ENCODE measurements at regions not wholly inside any gene's neighbourhood (a gene's known extent, or its start where the extent isn't known, plus 50 kb on each side); places are given as distances from the start of the nearest gene placed in this dataset.

GRCh38 chr3:178277605-178278004 is 258.6 kb upstream of the KCNMB2 start:
- TF ChIP-seq POLR2A (IDR thresholded peaks at IDR 0.05), result no peak
- no peak for TF ChIP-seq CTCF (IDR thresholded peaks at IDR 0.05)
- H3K4me1 ChIP-seq, result no peaks in the 10 kb centered on the region
- no peaks in the 10 kb centered on the region for H3K27me3 ChIP-seq
- WGBS, 2 donors, result 96 to 98% methylated on average over 2 of the region's 2 CpGs
- no peaks in the 10 kb centered on the region for H3K36me3 ChIP-seq
- no peak overlapping the region for H3K27ac ChIP-seq
- intact Hi-C loops (cut with DNase I), result no loop called here
- DNase-seq, result no peak
- H3K9me3 ChIP-seq, result no peaks in the 10 kb centered on the region
- no peak overlapping the region for H3K4me3 ChIP-seq (replicated peaks in 1 of 3)

GRCh38 chr3:178283561-178283960 is 252.7 kb upstream of the KCNMB2 start:
- DNase-seq, result no peak
- Histone ChIP-seq H3K27ac (no peak overlapping the region), H3K4me1 (no peaks in the 10 kb centered on the region), H3K27me3 (no peaks in the 10 kb centered on the region), H3K36me3 (no peaks in the 10 kb centered on the region), H3K9me3 (no peaks in the 10 kb centered on the region), H3K4me3 (replicated peaks in 1 of 3) (no peak overlapping the region)
- TF ChIP-seq POLR2A (IDR thresholded peaks at IDR 0.05), result no peak
- no peak for TF ChIP-seq CTCF (IDR thresholded peaks at IDR 0.05)
- WGBS, 2 donors, result 92 to 98% methylated on average over 1 of the region's 1 CpG
- intact Hi-C loops (cut with DNase I), result no loop called here

- no peak for DNase-seq
- TF ChIP-seq POLR2A (IDR thresholded peaks at IDR 0.05) (no peak), CTCF (IDR thresholded peaks at IDR 0.05) (no peak)
- H3K36me3 ChIP-seq, result no peaks in the 10 kb centered on the region
- no peak overlapping the region for H3K4me3 ChIP-seq (replicated peaks in 1 of 3)
- no peaks in the 10 kb centered on the region for H3K9me3 ChIP-seq
- no peak overlapping the region for H3K27ac ChIP-seq
- intact Hi-C loops (cut with DNase I), result no loop called here
- no peaks in the 10 kb centered on the region for H3K4me1 ChIP-seq
- WGBS, 2 donors, result 80 to 94% methylated on average over 1 of the region's 1 CpG
- H3K27me3 ChIP-seq, result no peaks in the 10 kb centered on the region
These were observed 252.1 kb upstream of the KCNMB2 start for GRCh38 chr3:178284181-178284580.

- TF ChIP-seq CTCF (IDR thresholded peaks at IDR 0.05), result no peak
- no peak for TF ChIP-seq POLR2A (IDR thresholded peaks at IDR 0.05)
- Histone ChIP-seq H3K27me3 (no peaks in the 10 kb centered on the region), H3K36me3 (no peaks in the 10 kb centered on the region), H3K4me3 (replicated peaks in 1 of 3) (no peak overlapping the region), H3K4me1 (no peaks in the 10 kb centered on the region), H3K9me3 (no peaks in the 10 kb centered on the region), H3K27ac (no peak overlapping the region)
- intact Hi-C loops (cut with DNase I), result no loop called here
- DNase-seq, result no peak
- 88 to 92% methylated on average over 5 of the region's 5 CpGs for WGBS, 2 donors
These were observed 248.2 kb upstream of the KCNMB2 start for GRCh38 chr3:178288074-178288473.

- Histone ChIP-seq H3K27ac (no peak overlapping the region), H3K4me3 (replicated peaks in 1 of 3) (no peak overlapping the region), H3K36me3 (no peaks in the 10 kb centered on the region), H3K27me3 (no peaks in the 10 kb centered on the region), H3K9me3 (no peaks in the 10 kb centered on the region), H3K4me1 (no peaks in the 10 kb centered on the region)
- TF ChIP-seq POLR2A (IDR thresholded peaks at IDR 0.05), result no peak
- no peak for TF ChIP-seq CTCF (IDR thresholded peaks at IDR 0.05)
- no peak for DNase-seq
- intact Hi-C loops (cut with DNase I), result no loop called here
- 65 to 76% methylated on average over 6 of the region's 6 CpGs for WGBS, 2 donors
These were observed 246.6 kb upstream of the KCNMB2 start for GRCh38 chr3:178289544-178290160.

All from thyroid gland (tissue), 4 donors.